HEK293 (cell line): ENCODE measurements at regions not wholly inside any gene's neighbourhood (a gene's known extent, or its start where the extent isn't known, plus 50 kb on each side); places are given as distances from the start of the nearest gene placed in this dataset.

Experiments used
- CTCF ChIA-PET: fragments of 350-600 bp; formaldehyde crosslinking; extraction: SDS; loops from one replicate; lab custom pipeline; 2021; ENCODE audit warnings: antibody characterized with exemption; lab: Yijun Ruan, JAX
- POLR2A ChIA-PET: fragments of 300-600 bp; formaldehyde crosslinking; extraction: SDS; loops from one replicate; lab custom pipeline; 2020; ENCODE audit warnings: antibody characterized with exemption, inconsistent platforms; lab: Yijun Ruan, JAX
- H3K27ac ChIP-seq: fragments of 200-500 bp; sonication (Bioruptor generic); 2 replicates; pipeline ENCODE4 v1.5.1; 2014; ENCODE audit warnings: low read depth, low read length, control low read depth, inconsistent platforms; ENCODE audit errors: extremely low read depth
- H3K36me3 ChIP-seq, 2 experiments: fragments of 200-500 bp in 1 of 2; sonication (Bioruptor generic) in 1 of 2; 1 replicate in 1 of 2; 2 replicates in 1 of 2; pipeline ENCODE4 v1.5.1; 2014 to 2017; ENCODE audit warnings: inconsistent platforms in 2 of 2, low read length in 2 of 2; ENCODE audit not compliant: control insufficient read depth in 2 of 2, insufficient read depth in 1 of 2
- H3K4me1 ChIP-seq: fragments of 200-500 bp; sonication (Bioruptor generic); 2 replicates; pipeline ENCODE4 v1.5.1; 2014; ENCODE audit warnings: mild to moderate bottlenecking, low read length, inconsistent platforms; ENCODE audit not compliant: control insufficient read depth, insufficient read depth
- H3K4me3 ChIP-seq: 2 replicates; pipeline ENCODE4 v1.5.1; 2011; ENCODE audit warnings: low read depth, mild to moderate bottlenecking, control low read depth, low read length, moderate library complexity
- H3K9me3 ChIP-seq: fragments of 200-500 bp; sonication (Bioruptor generic); 2 replicates; pipeline ENCODE4 v1.5.1; 2014; ENCODE audit warnings: low read depth, low read length, inconsistent platforms; ENCODE audit not compliant: control insufficient read depth, insufficient read depth
- FEZF1 ChIP-seq: fragments of 450-650 bp; formaldehyde crosslinking; IDR thresholded peaks from 2 replicates; pipeline ENCODE4 v1.5.1; 2016; ENCODE audit warnings: missing biosample characterization, missing genetic modification characterization
- HOXA7 ChIP-seq: sonication (generic); formaldehyde crosslinking; IDR thresholded peaks from 2 replicates; pipeline ENCODE4 v1.8.1; 2022; ENCODE audit warnings: missing genetic modification reagents, borderline replicate concordance
- KLF9 ChIP-seq: fragments of 450-650 bp; formaldehyde crosslinking; IDR thresholded peaks from 2 replicates; pipeline ENCODE4 v1.5.1; 2016; ENCODE audit warnings: missing biosample characterization, missing genetic modification characterization, low read depth
- SCRT1 ChIP-seq: fragments of 450-650 bp; formaldehyde crosslinking; IDR thresholded peaks from 2 replicates; pipeline ENCODE4 v1.5.1; 2016; ENCODE audit warnings: missing biosample characterization, missing genetic modification characterization, borderline replicate concordance
- TRIM28 ChIP-seq: IDR thresholded peaks from 2 replicates; pipeline ENCODE4 v1.6.1; 2011; ENCODE audit warnings: low read length, control low read depth, borderline replicate concordance
- WT1 ChIP-seq: fragments of 450-650 bp; formaldehyde crosslinking; IDR thresholded peaks from 2 replicates; pipeline ENCODE4 v1.5.1; 2016; ENCODE audit warnings: missing biosample characterization, missing genetic modification characterization
- ZBTB20 ChIP-seq: fragments of 450-650 bp; formaldehyde crosslinking; IDR thresholded peaks from 2 replicates; pipeline ENCODE4 v1.5.1; 2016; ENCODE audit warnings: missing biosample characterization, missing genetic modification characterization
- ZNF2 ChIP-seq: fragments of 450-650 bp; formaldehyde crosslinking; IDR thresholded peaks from 2 replicates; pipeline ENCODE4 v1.5.1; 2016; ENCODE audit warnings: missing biosample characterization, missing genetic modification characterization
- ZNF223 ChIP-seq: fragments of 450-650 bp; formaldehyde crosslinking; IDR thresholded peaks from 2 replicates; pipeline ENCODE4 v1.5.1; 2016; ENCODE audit warnings: missing biosample characterization, missing genetic modification characterization
- ZNF292 ChIP-seq: fragments of 450-650 bp; formaldehyde crosslinking; IDR thresholded peaks from 2 replicates; pipeline ENCODE4 v1.5.1; 2016; ENCODE audit warnings: low read depth, missing biosample characterization, missing genetic modification characterization, borderline replicate concordance
- ZNF423 ChIP-seq: fragments of 450-650 bp; formaldehyde crosslinking; IDR thresholded peaks from 2 replicates; pipeline ENCODE4 v1.5.1; 2016; ENCODE audit warnings: missing biosample characterization, missing genetic modification characterization
- ZNF433 ChIP-seq: fragments of 450-650 bp; formaldehyde crosslinking; IDR thresholded peaks from 2 replicates; pipeline ENCODE4 v1.5.1; 2016; ENCODE audit warnings: missing biosample characterization, missing genetic modification characterization, low read depth
- ZNF473 ChIP-seq: fragments of 450-650 bp; formaldehyde crosslinking; IDR thresholded peaks from 2 replicates; pipeline ENCODE4 v1.5.1; 2017; ENCODE audit warnings: missing biosample characterization, missing genetic modification characterization
- ZNF501 ChIP-seq: fragments of 450-650 bp; formaldehyde crosslinking; IDR thresholded peaks from 2 replicates; pipeline ENCODE4 v1.5.1; 2016; ENCODE audit warnings: missing biosample characterization, missing genetic modification characterization
- ZNF549 ChIP-seq: fragments of 450-650 bp; IDR thresholded peaks from 2 replicates; pipeline ENCODE4 v1.5.1; 2018; ENCODE audit warnings: missing biosample characterization, missing genetic modification characterization, mild to moderate bottlenecking, inconsistent platforms, moderate library complexity
- ZNF624 ChIP-seq: fragments of 450-650 bp; formaldehyde crosslinking; IDR thresholded peaks from 2 replicates; pipeline ENCODE4 v1.5.1; 2017; ENCODE audit warnings: missing biosample characterization, missing genetic modification characterization
- ZNF768 ChIP-seq: fragments of 450-650 bp; formaldehyde crosslinking; IDR thresholded peaks from 2 replicates; pipeline ENCODE4 v1.5.1; 2018; ENCODE audit warnings: missing biosample characterization, mild to moderate bottlenecking, missing genetic modification characterization
- ZNF791 ChIP-seq: fragments of 450-650 bp; formaldehyde crosslinking; IDR thresholded peaks from 2 replicates; pipeline ENCODE4 v1.5.1; 2016; ENCODE audit warnings: missing biosample characterization, missing genetic modification characterization
- ZNF843 ChIP-seq: fragments of 450-650 bp; formaldehyde crosslinking; IDR thresholded peaks from 2 replicates; pipeline ENCODE4 v1.5.1; 2016; ENCODE audit warnings: missing biosample characterization, missing genetic modification characterization
- ZSCAN16 ChIP-seq: fragments of 450-650 bp; formaldehyde crosslinking; IDR thresholded peaks from 2 replicates; pipeline ENCODE4 v1.5.1; 2016; ENCODE audit warnings: missing biosample characterization, missing genetic modification characterization
- TF ChIP-seq, protein P1 (sequence below): fragments of 450-650 bp; formaldehyde crosslinking; IDR thresholded peaks from 2 replicates; pipeline ENCODE4 v1.5.1; 2016; ENCODE audit warnings: missing biosample characterization, missing genetic modification characterization
- TF ChIP-seq, protein P2 (sequence below): fragments of 450-650 bp; formaldehyde crosslinking; IDR thresholded peaks from 2 replicates; pipeline ENCODE4 v1.5.1; 2016; ENCODE audit warnings: missing biosample characterization, missing genetic modification characterization
- TF ChIP-seq, protein P3 (sequence below): fragments of 450-650 bp; formaldehyde crosslinking; IDR thresholded peaks from 2 replicates; pipeline ENCODE4 v1.5.1; 2016; ENCODE audit warnings: missing biosample characterization, missing genetic modification characterization
- TF ChIP-seq, protein P4 (sequence below): fragments of 450-650 bp; formaldehyde crosslinking; IDR thresholded peaks from 2 replicates; pipeline ENCODE4 v1.5.1; 2016; ENCODE audit warnings: missing biosample characterization, missing genetic modification characterization
- TF ChIP-seq, protein P5 (sequence below): fragments of 450-650 bp; formaldehyde crosslinking; IDR thresholded peaks from 2 replicates; pipeline ENCODE4 v1.5.1; 2017; ENCODE audit warnings: missing biosample characterization, missing genetic modification characterization

DNA sequence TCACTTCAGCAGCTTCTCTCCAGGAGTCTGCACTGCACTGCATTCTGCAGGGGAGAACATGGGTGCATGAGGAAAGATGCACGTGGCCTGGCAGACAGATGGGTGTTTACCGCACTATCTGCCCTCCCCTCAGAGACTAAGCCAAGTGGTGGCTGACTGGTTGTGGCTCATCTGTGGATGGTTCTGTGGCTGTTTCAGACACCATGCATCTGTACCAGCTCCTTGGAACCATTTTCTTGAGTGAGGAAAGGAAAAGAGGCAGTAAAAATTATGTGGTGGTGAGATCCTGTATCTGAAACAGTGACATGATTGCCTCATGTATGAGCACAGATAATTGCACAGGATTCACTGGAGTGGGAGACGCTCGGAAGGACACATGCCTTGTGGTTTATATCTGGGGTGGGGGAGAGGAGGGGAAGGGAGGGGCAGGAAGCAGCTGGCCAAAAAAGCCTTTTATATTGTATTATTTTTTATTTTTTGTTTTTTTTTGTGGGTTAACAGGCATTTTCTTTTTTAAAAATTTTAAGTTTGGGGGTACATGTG, 161.7 kb downstream of the ERMARD start:
- Histone ChIP-seq H3K36me3 (no peaks in the 10 kb centered on the region), H3K27ac (no peak overlapping the region), H3K9me3 (no peaks in the 10 kb centered on the region), H3K4me1 (no peaks in the 10 kb centered on the region), H3K4me3 (no peak overlapping the region)
- ChIA-PET POLR2A (no interaction called here), CTCF (interaction anchor here (0.6 kb wide), 1 partner anchor 571 kb away, joined by 5 read pairs; no protein-coding TSS in a partner anchor)
- no peak for TF ChIP-seq ZNF624 (tag by site-specific recombination)
- TF ChIP-seq, protein P1, sequence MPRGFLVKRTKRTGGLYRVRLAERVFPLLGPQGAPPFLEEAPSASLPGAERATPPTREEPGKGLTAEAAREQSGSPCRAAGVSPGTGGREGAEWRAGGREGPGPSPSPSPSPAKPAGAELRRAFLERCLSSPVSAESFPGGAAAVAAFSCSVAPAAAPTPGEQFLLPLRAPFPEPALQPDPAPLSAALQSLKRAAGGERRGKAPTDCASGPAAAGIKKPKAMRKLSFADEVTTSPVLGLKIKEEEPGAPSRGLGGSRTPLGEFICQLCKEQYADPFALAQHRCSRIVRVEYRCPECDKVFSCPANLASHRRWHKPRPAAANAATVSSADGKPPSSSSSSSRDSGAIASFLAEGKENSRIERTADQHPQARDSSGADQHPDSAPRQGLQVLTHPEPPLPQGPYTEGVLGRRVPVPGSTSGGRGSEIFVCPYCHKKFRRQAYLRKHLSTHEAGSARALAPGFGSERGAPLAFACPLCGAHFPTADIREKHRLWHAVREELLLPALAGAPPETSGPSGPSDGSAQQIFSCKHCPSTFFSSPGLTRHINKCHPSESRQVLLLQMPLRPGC, result no peak
- no peak for TF ChIP-seq HOXA7 (CRISPR knock-in tag)
- no peak for TF ChIP-seq ZNF423 (tag by site-specific recombination)
- no peak for TF ChIP-seq ZNF501 (tag by site-specific recombination)
- TF ChIP-seq ZNF473 (tag by site-specific recombination), result no peak
- no peak for TF ChIP-seq ZNF292 (tag by site-specific recombination)
- no peak for TF ChIP-seq FEZF1 (tag by site-specific recombination)
- no peak for TF ChIP-seq ZNF223 (tag by site-specific recombination)
- TF ChIP-seq ZNF768 (tag by site-specific recombination), result no peak
- TF ChIP-seq ZNF791 (tag by site-specific recombination), result no peak
- no peak for TF ChIP-seq ZNF843 (tag by site-specific recombination)
- TF ChIP-seq, protein P2, sequence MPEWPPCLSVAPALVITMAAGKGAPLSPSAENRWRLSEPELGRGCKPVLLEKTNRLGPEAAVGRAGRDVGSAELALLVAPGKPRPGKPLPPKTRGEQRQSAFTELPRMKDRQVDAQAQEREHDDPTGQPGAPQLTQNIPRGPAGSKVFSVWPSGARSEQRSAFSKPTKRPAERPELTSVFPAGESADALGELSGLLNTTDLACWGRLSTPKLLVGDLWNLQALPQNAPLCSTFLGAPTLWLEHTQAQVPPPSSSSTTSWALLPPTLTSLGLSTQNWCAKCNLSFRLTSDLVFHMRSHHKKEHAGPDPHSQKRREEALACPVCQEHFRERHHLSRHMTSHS (tag by site-specific recombination), result no peak
- no peak for TF ChIP-seq ZNF433 (tag by site-specific recombination)

DNA sequence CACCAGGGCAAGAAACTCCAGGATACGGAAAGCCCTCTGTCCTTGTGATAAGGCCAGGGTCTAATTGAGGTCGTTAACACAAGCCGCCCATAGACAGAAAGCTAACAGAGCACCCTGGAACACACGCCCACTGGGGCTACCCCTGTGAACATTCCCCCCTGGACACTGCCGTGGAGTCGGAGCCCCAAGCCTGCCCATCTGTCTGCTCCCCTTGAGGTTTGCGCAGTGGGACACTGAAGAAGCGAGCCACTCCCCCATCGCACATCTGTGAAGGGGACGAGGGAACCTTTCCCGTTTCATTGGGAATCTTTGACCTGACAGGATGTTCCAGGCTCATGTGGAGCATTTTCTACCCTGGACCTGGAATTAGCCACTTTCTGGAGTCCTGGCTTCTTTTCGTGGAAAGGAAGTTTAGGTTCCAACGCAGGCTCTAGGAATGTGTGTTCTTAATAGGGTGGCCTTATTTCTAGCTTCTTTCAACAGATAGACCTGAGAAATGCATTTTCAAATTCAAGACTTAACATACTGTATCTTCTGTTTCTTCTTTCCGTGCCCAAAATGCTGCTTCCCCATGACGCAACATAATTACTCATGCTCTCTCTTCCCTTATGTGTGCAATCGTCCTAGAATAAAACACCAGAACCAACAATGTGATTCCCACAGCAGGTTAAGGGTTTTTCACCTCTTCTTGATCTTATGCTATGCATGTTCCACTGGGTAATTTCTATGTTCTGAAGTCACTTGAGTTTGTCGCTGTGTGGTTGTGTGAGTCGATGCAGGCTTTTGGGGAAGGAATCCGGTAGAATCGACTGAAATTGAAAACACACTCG, 161.1 kb downstream of the ERMARD start:
- Histone ChIP-seq H3K27ac (no peak overlapping the region), H3K36me3 (no peaks in the 10 kb centered on the region), H3K9me3 (no peaks in the 10 kb centered on the region), H3K4me3 (no peak overlapping the region), H3K4me1 (no peaks in the 10 kb centered on the region)
- ChIA-PET CTCF (interaction anchor here (0.6 kb wide), 1 partner anchor 572 kb away, joined by 5 read pairs; no protein-coding TSS in a partner anchor), POLR2A (no interaction called here)
- TF ChIP-seq, protein P3, sequence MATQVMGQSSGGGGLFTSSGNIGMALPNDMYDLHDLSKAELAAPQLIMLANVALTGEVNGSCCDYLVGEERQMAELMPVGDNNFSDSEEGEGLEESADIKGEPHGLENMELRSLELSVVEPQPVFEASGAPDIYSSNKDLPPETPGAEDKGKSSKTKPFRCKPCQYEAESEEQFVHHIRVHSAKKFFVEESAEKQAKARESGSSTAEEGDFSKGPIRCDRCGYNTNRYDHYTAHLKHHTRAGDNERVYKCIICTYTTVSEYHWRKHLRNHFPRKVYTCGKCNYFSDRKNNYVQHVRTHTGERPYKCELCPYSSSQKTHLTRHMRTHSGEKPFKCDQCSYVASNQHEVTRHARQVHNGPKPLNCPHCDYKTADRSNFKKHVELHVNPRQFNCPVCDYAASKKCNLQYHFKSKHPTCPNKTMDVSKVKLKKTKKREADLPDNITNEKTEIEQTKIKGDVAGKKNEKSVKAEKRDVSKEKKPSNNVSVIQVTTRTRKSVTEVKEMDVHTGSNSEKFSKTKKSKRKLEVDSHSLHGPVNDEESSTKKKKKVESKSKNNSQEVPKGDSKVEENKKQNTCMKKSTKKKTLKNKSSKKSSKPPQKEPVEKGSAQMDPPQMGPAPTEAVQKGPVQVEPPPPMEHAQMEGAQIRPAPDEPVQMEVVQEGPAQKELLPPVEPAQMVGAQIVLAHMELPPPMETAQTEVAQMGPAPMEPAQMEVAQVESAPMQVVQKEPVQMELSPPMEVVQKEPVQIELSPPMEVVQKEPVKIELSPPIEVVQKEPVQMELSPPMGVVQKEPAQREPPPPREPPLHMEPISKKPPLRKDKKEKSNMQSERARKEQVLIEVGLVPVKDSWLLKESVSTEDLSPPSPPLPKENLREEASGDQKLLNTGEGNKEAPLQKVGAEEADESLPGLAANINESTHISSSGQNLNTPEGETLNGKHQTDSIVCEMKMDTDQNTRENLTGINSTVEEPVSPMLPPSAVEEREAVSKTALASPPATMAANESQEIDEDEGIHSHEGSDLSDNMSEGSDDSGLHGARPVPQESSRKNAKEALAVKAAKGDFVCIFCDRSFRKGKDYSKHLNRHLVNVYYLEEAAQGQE (tag by site-specific recombination), result no peak
- TF ChIP-seq KLF9 (tag by site-specific recombination), result no peak
- no peak for TF ChIP-seq WT1
- no peak for TF ChIP-seq ZNF223 (tag by site-specific recombination)
- TF ChIP-seq ZNF2 (tag by site-specific recombination), result no peak
- no peak for TF ChIP-seq ZBTB20 (tag by site-specific recombination)
- no peak for TF ChIP-seq ZNF791 (tag by site-specific recombination)
- no peak for TF ChIP-seq ZSCAN16
- TF ChIP-seq, protein P4, sequence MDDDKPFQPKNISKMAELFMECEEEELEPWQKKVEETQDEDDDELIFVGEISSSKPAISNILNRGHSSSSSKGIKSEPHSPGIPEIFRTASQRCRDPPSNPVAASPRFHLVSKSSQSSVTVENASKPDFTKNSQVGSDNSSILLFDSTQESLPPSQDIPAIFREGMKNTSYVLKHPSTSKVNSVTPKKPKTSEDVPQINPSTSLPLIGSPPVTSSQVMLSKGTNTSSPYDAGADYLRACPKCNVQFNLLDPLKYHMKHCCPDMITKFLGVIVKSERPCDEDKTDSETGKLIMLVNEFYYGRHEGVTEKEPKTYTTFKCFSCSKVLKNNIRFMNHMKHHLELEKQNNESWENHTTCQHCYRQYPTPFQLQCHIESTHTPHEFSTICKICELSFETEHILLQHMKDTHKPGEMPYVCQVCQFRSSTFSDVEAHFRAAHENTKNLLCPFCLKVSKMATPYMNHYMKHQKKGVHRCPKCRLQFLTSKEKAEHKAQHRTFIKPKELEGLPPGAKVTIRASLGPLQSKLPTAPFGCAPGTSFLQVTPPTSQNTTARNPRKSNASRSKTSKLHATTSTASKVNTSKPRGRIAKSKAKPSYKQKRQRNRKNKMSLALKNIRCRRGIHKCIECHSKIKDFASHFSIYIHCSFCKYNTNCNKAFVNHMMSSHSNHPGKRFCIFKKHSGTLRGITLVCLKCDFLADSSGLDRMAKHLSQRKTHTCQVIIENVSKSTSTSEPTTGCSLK (tag by site-specific recombination), result no peak
- TF ChIP-seq SCRT1 (tag by site-specific recombination), result no peak
- TF ChIP-seq, protein P5, sequence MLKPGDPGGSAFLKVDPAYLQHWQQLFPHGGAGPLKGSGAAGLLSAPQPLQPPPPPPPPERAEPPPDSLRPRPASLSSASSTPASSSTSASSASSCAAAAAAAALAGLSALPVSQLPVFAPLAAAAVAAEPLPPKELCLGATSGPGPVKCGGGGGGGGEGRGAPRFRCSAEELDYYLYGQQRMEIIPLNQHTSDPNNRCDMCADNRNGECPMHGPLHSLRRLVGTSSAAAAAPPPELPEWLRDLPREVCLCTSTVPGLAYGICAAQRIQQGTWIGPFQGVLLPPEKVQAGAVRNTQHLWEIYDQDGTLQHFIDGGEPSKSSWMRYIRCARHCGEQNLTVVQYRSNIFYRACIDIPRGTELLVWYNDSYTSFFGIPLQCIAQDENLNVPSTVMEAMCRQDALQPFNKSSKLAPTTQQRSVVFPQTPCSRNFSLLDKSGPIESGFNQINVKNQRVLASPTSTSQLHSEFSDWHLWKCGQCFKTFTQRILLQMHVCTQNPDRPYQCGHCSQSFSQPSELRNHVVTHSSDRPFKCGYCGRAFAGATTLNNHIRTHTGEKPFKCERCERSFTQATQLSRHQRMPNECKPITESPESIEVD (tag by site-specific recombination), result no peak
- no peak for TF ChIP-seq ZNF549 (tag by site-specific recombination)
- no peak for TF ChIP-seq TRIM28
